Progenitor cell of endocrine pancreas (in vitro differentiated cells): ENCODE measurements at regions not wholly inside any gene's neighbourhood (a gene's known extent, or its start where the extent isn't known, plus 50 kb on each side); places are given as distances from the start of the nearest gene placed in this dataset.

Source experiments
- DNase-seq: peaks from one replicate; pipeline ENCODE4 v3.0.0; 2021; ENCODE audit warnings: low spot score; ENCODE audit not compliant: unreplicated experiment
- H3K27ac Mint-ChIP-seq: 2 replicates; pipeline ENCODE4 v1.8.0; 2021; ENCODE audit warnings: mild to moderate bottlenecking, moderate library complexity, mixed read lengths
- H3K27me3 Mint-ChIP-seq: 2 replicates; pipeline ENCODE4 v1.8.0; 2021; ENCODE audit warnings: mixed read lengths
- H3K36me3 Mint-ChIP-seq: 2 replicates; pipeline ENCODE4 v1.8.0; 2022; ENCODE audit warnings: mixed read lengths; ENCODE audit not compliant: insufficient read depth
- H3K4me1 Mint-ChIP-seq: 2 replicates; pipeline ENCODE4 v1.8.0; 2021; ENCODE audit warnings: low read depth, mixed read lengths
- H3K4me3 Mint-ChIP-seq: 2 replicates; pipeline ENCODE4 v1.8.0; 2021; ENCODE audit warnings: low read depth, mild to moderate bottlenecking, moderate library complexity, mixed read lengths
- H3K9me3 Mint-ChIP-seq: 2 replicates; pipeline ENCODE4 v1.8.0; 2021; ENCODE audit warnings: low read depth, mixed read lengths
- CTCF ChIP-seq: fragments of 200-600 bp; sonication (generic); IDR thresholded peaks from one replicate; pipeline ENCODE4 v1.5.0; 2021; ENCODE audit warnings: antibody characterized with exemption, mild to moderate bottlenecking; ENCODE audit not compliant: unreplicated experiment

DNA sequence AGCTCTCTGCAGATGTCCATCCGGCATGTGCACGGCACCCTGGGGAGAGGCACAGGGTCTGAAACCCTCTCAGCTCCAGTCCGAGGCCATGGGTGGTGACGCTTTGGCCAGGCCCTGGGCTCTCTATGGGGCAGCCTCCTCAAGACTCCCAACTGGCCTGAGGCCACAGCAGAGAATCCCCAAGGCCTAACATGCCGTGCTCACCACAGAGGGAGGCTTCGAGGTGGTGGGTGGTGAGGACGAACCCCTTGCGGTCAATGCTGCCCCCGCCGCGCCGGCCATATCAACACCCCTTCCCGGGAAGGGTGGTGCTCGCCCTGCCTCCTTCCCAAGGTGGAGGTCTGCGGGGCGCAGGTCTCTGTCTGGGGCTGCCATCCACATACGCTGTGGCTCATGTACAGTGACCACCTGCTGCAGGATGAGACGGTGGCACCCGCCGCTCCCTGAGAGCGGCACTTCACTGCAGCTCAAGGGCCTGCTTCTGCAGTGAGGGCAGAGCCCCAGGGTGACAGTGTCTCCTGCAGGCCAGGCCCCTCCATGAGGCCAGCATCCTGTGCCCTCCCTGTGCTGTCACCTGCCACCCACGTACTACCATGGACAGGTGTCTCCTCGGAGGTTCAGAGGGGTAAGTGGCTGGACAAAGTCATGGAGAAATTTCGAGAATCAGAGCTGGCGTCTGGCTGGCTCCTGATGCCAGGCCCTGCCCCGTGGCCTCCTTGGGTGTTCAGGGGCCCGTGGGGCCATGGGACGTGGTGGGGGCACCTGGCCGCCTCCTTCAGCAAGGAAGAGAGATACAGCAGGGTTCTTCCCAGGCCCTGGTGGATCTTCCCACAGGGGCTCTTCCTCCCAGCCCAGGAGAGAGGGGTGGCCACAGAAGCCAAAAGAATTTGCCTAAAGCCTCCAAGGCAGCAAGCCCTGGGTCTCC is 54.6 kb upstream of the ACSF3 start:
- Mint-ChIP-seq H3K9me3 (no peaks in the 10 kb centered on the region), H3K27me3 (peaks cover 20% of the 10 kb centered on the region), H3K4me1 (no peaks in the 10 kb centered on the region), H3K4me3 (no peak overlapping the region), H3K36me3 (no peaks in the 10 kb centered on the region), H3K27ac (no peak overlapping the region)
- no peak for TF ChIP-seq CTCF
- DNase-seq = no peak

DNA sequence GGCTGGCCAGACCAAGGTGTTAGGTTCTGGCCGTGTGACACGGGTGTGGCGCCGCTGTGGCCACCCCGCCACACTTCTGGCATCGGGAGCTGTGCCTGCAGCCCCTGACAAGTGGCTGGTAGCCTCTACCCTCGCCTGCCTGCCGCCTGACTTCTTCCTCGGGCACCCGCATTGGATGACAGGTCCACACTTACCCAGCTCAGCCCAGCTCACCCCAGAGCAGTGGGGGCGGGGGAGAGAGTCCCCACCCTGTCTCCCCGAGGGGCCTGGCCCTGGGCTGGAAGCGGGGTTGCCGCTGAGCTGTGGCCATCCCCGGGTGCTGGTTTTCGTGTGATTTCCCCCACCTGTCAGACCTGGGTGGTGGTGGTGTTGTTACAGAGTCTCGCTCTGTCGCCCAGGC is 53.9 kb upstream of the ACSF3 start:
- Mint-ChIP-seq H3K36me3 (no peaks in the 10 kb centered on the region), H3K27me3 (peaks cover 25% of the 10 kb centered on the region), H3K4me3 (no peak overlapping the region), H3K4me1 (no peaks in the 10 kb centered on the region), H3K27ac (no peak overlapping the region), H3K9me3 (no peaks in the 10 kb centered on the region)
- no peak for TF ChIP-seq CTCF
- DNase-seq = no peak

GRCh38 chr16:89040391-89040790 is 53.3 kb upstream of the ACSF3 start:
- peak overlapping the region; percentile 37 for H3K27ac Mint-ChIP-seq
- DNase-seq = no peak
- H3K27me3 Mint-ChIP-seq = peaks cover 20% of the 10 kb centered on the region
- no peaks in the 10 kb centered on the region for H3K4me1 Mint-ChIP-seq
- no peaks in the 10 kb centered on the region for H3K36me3 Mint-ChIP-seq
- no peak overlapping the region for H3K4me3 Mint-ChIP-seq
- H3K9me3 Mint-ChIP-seq = no peaks in the 10 kb centered on the region
- TF ChIP-seq CTCF = no peak

DNA sequence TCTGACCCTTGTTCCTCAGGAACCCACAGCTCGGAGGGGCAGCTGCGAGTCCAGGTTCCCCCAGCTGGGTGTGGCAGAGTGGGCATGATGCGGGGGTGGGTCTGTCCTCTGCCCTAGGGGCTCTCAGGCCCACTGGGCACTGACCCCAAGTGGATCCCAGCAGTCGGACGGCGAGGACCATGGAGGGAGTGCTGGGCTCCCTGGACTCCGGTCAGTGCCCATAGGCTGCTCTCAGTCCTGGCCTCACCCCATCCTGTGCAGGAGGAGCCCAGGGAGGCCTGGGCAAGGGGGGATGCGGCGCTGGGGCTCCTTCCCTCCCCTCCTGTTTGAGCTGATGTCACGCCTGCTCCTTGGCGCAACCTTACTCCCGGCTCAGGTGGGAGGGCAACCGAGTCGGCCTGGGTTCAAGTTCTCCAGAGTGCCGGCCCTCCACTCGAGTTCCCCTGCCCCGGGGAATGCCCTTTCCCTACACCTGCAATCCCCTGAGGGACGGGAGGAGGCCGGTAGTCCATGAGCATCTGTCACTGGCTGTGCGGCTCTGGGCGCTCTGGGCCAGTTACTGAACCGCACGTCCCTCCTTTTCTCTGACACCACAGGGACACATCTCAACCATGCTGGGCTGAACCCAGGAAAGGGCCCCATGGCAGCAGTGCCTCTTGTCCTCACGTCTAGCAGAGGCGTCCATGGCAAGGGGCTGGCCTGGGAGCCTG is 52.6 kb upstream of the ACSF3 start:
- no peaks in the 10 kb centered on the region for H3K36me3 Mint-ChIP-seq
- peaks cover 2% of the 10 kb centered on the region for H3K9me3 Mint-ChIP-seq
- peak overlapping the region; percentile 37 for H3K27ac Mint-ChIP-seq
- H3K4me1 Mint-ChIP-seq = no peaks in the 10 kb centered on the region
- H3K4me3 Mint-ChIP-seq = no peak overlapping the region
- no peak for DNase-seq
- TF ChIP-seq CTCF = no peak
- peaks cover 17% of the 10 kb centered on the region for H3K27me3 Mint-ChIP-seq

GRCh38 chr16:89041571-89042481 is 51.8 kb upstream of the ACSF3 start:
- Mint-ChIP-seq H3K36me3 (no peaks in the 10 kb centered on the region), H3K27ac (no peak overlapping the region), H3K4me3 (no peak overlapping the region), H3K4me1 (no peaks in the 10 kb centered on the region), H3K27me3 (peaks cover 20% of the 10 kb centered on the region), H3K9me3 (peaks cover 3% of the 10 kb centered on the region)
- no peak for TF ChIP-seq CTCF
- no peak for DNase-seq
